GM18858 (cell line): ENCODE measurements at regions not wholly inside any gene's neighbourhood (a gene's known extent, or its start where the extent isn't known, plus 50 kb on each side); places are given as distances from the start of the nearest gene placed in this dataset.
"Not testable (repeated sequence)": the region's sequence is repeated elsewhere in the genome, so short reads cannot be mapped to it uniquely, and the experiment has no call there.

Experiments
- ATAC-seq: cut with Tn5 transposase; IDR thresholded peaks from one replicate; pipeline ENCODE4 v1.9.1; 2021; ENCODE audit not compliant: unreplicated experiment

- ATAC-seq = no peak
Measured at GRCh38 chr12:83506841-83507240, 820.1 kb downstream of the TMTC2 start.

DNA sequence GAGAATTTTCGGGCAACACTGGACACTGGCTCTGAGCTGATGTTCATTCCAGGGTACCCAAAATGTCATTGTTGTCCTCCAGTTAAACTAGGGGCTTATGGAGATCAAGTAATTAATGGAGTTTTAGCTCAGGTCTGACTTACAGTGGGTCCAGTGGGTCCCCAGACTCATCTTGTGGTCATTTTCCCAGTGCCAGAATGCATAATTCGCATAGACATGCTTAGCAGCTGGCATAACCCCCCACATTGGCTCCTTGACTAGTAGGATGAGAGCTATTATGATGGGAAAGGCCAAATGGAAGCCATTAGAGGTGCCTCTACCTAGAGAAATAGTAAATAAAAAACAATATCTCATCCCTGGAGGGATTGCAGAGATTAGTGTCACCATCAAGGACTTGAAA lies 818.9 kb downstream of the TMTC2 start:
- no peak for ATAC-seq

DNA sequence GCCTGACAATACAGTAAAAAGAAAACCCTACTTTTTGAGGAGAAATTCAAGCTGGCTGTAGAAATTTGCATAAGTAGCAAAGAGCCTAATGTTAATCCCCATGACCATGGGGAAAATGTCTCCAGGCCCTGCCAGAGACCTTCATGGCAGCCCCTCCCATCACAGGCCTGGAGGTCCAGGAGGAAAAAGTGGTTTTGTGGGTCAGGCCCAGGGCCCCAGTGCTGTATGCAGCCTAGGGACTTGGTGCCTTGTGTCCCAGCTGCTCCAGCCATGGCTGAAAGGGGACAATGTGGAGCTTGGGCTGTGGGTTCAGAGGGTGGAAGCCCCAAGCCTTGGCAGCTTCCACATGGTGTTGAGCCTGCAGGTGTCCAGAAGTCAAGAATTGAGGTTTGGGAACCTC lies 813.2 kb downstream of the TMTC2 start:
- ATAC-seq = not testable (repeated sequence)

DNA sequence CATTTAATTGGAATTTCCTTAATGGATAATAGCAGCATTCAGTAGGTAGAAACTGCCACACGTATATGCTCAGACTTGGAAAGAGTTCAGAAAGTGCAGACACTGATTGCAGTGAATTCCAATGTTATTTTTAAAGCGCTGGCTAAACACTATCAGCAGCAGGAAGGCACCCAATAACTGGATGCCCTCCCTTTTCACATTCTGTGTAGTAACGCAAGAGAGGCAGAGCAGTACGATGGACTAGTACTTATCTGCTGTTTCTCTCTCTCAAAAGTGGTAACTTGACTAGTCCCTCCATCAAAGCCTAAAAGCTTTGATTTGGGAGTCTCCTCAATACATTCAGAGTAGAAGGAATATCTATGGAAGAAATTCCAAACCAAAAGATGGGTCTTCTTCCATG lies 791.0 kb downstream of the TMTC2 start:
- no peak for ATAC-seq

DNA sequence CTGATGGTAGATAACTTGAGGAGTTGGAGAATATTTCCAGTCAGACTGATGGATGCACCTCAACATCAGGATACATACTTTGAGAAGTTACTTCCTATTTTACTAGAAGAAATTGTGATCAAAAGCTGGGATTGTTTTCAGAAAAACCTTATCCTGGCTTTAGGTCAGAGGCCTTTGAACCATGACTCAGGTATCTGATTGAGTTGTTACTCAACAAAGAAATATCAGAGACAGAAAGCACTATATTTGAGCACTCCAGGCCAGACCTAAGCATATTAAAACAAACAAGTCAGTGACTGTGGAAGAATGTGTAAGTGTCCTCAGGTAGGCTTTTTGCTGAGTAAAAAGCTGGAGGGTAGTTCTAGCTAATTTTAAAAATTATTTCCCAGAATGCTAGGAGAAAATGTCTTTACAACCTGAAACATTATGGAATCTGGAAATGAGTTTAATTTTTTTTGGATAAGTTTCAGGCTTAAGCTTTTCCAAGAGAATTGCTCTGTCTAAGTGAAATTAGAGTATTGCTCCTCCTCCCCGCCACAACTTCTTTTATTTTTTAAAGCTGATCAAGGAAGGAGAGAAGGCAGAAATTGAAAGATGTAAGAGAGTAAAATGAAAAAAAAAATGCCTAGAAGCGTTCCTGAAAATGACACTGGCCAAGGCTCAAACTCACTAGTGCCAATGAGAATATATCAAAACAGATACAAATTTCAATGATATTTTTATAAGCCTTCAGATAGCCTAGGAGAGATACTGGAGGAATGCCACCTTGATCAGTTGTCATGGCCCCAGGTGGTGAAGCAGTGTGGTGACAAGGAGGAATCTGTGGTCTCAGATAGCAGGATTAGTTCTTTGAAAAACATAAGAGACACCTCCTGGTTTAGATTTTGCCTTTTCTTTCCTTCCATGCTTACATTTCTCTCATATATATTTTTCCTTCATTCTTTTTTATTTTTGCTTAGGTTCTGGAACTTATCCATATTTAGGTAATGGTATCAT lies 790.3 kb downstream of the TMTC2 start:
- ATAC-seq = no peak

GRCh38 chr12:83476006-83476405 lies 789.3 kb downstream of the TMTC2 start:
- no peak for ATAC-seq

- no peak for ATAC-seq
Measured at GRCh38 chr12:83474369-83474768, 787.7 kb downstream of the TMTC2 start.

DNA sequence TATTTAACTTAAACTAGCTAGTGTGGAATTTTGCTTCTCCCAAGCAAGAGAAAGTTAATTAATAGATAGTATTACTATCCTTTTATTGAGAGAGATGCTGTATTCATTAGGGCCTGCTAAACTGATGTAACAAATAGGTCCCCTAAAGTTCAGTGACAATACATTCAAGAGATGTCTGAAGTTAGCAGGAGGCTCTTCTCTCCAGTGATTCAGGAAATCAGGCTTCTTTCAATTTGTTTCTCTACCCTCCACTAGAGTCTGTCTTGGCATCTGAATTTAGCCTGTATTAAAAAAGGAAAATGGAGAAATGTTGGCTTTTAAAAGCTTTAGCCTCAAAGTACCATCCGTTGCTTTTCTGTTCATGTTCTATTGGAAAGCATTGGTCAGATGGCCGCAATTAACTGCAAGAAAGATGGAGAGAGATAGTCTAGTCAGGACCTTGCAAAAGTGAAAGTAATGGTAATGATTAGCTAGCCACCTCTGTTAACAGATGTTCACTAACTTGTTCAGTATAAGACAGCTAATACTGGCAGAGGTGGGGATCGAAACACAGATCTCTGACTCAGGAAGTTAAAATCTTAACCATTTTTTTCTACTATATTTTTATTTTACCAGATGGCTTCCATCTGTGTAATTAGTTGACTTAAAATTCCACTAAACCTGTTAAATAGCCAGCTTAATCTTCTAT lies 786.8 kb downstream of the TMTC2 start:
- peak; percentile 93 for ATAC-seq

DNA sequence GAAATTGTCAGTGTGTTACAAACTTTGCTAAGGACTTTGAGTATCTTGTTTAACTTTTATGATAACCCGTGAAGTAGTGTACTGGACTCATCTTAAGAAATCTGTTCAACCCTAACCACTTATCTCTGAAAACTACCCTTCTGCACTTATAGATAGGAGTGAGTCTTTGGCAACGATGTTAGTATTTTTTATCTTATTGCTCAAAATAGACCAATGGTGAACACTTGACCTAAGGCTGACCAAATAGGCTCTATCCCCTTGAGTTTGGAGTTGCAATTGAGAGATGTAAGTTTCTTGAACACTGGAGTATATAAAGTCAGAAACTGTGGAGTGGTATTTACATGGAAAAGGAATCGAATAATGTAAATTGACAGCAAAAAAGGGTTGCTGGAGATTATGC lies 786.1 kb downstream of the TMTC2 start:
- ATAC-seq = no peak

DNA sequence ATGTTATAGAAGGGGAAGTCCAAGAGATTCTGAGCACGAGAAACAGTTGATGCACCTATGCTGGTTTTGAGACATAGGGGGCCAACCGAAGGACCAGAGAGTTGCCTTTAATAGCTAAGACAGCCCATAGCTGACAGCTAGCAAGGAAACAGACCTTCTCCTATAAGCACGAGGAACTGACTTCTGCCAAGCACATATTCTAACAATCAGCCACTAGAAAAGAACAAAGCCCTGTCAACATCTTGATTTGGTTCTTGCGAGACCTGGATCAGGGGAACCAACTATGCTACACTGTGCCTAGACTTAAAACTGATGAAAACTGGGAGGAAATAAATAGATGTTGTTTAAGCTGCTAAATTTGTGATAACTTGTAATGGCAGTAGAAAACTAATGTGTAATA lies 785.6 kb downstream of the TMTC2 start:
- ATAC-seq = no peak

- no peak for ATAC-seq
Measured at GRCh38 chr12:83471341-83471740, 784.6 kb downstream of the TMTC2 start.

DNA sequence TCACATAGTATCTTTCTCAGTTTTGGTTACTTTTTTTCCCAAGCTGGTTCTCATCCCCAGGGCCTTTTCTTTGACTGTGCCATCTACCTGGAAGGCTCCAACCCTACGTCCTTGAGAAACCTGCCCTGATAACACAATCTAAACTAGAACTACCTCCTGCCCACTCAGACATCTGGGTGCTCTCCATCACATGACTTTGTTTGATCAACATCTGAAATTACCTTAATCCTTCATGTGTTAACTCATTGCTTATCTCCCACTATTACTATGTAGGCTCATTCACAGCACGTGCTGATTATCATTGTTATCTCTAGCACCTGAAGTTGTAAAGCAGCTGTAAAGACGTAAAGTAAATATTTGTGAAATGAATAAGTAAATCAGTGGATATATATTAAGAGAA lies 784.0 kb downstream of the TMTC2 start:
- ATAC-seq = no peak

GRCh38 chr12:83468988-83469908 lies 782.5 kb downstream of the TMTC2 start:
- no peak for ATAC-seq

- ATAC-seq = no peak
Measured at GRCh38 chr12:83465632-83466031, 778.9 kb downstream of the TMTC2 start.

DNA sequence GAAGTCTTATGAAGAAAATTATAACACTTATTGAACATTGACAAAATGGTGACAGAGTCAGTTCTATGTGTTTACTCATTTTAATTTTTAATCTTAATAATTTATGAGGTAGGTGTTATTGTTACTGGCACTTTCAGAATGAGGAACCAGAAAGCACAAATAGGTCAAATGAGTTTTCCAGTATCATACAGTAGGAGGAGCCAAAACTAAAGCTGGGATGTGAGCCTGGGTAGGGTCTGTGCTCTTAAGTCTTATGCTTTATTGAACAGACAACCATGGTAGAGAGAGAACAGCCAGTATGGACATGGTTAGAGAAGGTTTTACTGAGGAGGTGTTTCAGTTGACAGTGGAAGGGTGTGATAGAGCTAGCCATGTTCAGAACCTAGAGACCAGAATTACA lies 775.7 kb downstream of the TMTC2 start:
- no peak for ATAC-seq

DNA sequence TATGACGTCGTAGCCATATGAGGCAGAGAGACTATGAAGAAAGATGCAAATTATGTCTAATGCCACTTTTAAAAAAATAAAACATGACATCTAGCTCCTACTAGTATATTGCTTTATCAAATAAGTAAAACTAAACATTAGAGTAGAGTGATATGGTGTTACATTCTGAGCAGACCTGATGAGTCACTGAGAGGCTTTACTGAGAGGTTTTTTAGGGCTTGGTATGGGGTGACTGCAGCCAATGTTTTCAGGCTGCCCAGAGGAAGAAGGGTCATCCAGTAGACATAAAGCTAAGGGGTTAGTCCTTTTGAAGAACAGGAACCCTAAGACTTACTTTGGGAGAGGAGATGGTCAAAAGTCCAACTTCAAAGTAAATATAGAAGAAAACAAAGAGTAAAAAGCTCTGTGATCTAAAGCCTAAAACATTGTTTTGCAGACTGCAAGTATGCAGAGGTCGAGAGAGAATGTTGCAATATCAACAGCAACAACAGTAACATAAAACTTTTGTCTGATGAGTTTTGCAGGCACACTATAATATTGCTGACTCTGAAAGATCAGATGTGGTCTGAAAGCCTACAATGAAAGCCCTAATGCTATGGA lies 774.7 kb downstream of the TMTC2 start:
- ATAC-seq = no peak

- no peak for ATAC-seq
Measured at GRCh38 chr12:83451189-83451588, 764.5 kb downstream of the TMTC2 start.

DNA sequence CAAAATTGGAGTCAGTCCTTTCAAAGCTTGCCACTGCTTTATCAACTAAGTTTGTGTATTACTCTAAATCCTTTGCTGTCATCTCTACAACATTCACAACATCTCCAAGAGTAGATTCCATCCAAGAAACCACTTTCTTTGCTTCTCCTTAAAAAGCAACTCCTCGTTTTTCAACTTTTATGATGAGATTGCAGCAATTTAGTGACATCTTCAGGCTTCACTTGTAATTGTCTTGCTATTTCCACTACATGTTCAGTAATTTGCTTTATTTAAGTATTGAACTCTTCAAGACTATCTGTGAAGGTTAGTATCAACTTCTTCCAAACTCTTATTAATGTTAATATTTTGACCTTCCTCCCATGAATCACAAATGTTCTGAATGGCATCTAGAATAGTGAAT lies 747.9 kb downstream of the TMTC2 start:
- ATAC-seq = no peak

GRCh38 chr12:83432176-83432719 lies 745.5 kb downstream of the TMTC2 start:
- no peak for ATAC-seq

DNA sequence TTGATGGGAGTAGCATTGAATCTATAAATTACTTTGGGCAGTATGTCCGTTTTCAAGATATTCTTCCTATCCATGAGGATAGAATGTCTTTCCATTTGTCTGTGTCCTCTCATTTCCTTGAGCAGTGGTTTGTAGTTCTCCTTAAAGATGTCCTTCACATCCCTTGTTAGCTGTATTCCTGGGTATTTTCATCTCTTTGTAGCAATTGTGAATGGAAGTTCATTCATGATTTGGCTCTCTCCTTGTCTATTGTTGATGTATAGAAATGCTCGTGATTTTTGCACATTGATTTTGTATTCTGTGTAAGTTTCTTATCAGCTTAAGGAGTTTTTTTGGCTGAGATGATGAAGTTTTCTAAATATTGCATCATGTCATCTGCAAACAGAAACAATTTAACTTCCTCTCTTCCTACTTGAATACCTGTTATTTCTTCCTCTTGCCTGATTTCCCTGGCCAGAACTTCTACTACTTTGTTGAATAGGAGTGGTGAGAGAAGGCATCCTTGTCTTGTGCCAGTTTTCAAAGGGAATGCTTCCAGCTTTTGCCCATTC lies 741.0 kb downstream of the TMTC2 start:
- not testable (repeated sequence) for ATAC-seq
